ENCODE measurements at regions not wholly inside any gene's neighbourhood (a gene's known extent, or its start where the extent isn't known, plus 50 kb on each side); places are given as distances from the start of the nearest gene placed in this dataset.

DNA sequence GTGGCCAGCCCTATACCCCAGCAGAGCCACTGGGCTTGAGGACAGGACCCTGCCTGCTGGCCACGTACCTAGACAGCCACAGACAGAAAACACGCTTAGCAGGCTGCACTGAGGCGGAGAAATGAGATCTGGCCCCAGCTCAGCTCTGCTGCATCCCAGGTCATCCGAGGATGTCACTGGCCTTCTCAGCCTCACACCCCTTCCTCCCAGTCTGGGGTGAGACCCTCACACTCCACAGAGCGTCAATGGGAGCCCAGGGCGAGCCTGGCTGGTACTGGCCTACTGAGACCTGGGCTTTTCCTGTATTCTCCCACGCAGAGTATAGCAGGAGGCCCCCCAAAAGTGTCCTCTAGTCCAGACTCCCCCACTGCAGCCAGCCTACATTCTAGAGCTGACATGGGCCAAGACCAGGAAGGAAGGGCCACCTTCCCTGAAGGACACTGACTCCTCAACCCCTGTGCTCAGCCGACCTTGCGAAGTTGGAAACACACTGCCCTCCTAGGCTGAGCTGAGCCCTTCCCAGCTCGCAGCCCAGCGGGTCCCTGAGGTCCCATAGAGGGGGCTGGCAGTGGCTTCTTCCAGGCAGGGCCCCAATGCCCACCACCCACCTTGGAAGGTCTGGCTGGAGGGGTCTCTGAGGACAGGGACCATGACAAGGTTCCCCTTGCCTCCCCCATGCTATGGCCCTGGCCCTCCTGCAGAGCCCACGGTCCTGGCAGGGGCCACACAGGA, 65.9 kb upstream of the LINC01488 start:
- no peak for DNase-seq

DNA sequence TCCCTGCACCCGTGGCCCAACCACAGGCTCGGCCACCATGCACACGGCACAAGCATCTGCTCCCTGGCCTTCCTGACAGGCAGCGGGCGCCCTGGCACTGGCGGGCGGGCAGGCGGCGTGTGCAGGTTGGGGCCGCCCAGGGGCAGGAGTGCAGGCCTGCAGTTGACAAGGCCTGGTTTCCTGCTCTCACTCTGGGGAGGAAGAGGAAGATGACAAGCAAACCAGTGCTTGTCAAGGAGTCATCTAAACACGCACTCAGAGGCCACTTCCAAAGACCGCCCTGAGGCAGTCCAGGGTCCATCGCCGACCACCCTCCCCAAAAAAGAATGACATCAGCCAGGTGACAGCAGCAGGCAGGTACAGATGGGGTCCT, 65.3 kb upstream of the LINC01488 start:
- no peak for DNase-seq

DNA sequence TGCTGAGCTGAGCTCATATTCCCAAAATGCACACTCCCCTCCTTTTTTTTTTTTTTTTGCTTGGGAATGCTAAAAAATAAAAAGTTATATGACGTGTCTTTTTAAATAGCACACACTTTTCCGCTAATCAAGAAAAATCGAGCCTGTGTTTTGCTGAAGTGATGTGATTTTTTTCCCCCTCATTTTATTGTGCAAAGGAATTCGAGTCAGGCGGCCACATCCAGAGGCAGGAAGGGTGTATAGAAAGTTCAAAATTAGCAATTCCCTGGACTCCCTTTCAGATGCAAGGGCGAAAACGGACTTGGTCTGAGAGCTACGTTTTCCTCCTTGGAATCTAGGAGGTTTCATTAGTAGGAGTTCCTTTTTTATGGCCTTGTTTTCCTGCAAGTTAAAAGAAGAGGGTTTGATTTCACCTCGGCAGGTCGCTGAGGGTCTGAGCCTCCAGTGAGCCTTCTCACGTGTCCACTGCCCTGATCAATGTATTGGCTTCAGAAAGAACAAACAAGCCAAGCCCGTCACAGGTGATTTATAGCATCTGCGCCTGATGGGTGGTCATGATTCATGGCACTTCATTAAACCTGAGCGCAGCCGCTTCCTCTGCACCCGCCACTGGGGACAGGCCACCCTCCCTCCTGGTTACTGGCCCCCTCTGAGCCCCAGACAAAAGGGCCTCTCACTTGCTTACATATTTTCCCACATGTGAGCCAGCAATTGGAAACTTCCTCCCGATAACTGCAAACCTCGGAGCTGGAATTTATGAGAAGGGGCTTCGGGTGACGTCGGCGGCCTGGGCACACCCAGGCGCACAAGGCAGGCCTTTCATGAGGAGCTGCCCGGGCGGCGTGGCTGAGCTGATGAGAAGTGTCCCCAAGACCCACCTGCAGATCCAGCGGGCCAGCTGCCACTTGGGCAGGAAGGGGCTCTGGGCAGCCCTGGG, 64.4 kb upstream of the LINC01488 start:
- DNase-seq, result no peak

- no peak for DNase-seq
Measured at GRCh38 chr11:69417699-69418085, 63.8 kb upstream of the LINC01488 start.

GRCh38 chr11:69418576-69419296, 62.7 kb upstream of the LINC01488 start:
- no peak for DNase-seq

- no peak for DNase-seq
Measured at GRCh38 chr11:69419662-69420395, 61.6 kb upstream of the LINC01488 start.

GRCh38 chr11:69422645-69423044, 58.8 kb upstream of the LINC01488 start:
- no peak for DNase-seq

DNA sequence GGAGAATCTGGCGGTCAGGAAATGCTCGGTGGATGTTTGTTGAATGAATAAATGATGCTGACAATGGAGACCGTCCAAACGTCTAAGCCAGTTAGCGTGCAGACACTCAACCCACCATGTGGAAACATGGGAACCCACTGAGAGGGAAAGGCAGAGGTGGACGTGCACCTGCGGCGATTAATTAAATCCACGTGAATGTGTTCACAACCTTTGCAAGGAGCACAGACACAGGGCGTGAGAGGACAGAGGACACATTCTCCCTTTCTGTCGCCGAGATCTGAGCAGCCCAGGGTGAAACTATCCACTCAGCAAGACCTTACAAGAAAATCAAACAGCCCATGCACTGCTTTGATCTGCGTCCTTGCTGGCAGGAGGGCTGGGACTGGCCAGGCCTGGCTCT, 58.3 kb upstream of the LINC01488 start:
- no peak for DNase-seq

DNA sequence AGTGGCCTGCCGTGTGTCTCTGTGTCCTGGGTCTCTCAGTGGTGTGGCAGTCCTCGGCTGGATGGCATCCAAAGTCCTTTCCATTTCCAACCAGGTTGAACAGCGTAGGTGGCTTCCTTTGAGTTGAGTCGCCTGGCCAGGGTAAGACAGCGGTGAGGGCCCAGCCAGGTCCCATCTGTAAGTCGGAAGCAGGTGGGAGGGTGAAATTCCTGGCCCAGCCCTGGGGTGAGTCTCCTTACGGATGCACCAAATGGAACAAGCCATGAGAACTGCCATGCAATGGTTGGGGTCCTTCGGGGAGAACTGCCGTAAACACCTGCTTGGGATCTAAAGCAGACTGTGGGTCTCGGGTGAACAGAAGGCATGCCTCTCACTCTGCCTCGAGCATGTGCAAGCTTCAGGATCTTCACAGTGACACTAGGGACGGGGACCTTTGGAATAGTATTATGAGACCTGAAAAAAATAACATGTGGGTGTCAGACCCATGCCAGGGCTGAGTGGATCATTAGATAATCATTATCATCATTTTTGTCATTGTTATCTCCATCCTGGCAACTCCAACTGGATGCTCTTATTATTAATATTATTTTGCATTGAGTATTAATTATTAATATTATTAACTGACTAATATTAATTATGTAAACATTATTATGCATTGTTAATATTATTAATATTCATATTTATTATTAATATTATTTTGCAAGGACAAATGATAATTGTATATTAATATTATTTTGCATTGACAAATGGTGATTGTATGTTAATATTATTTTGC, 57.7 kb upstream of the LINC01488 start:
- no peak for DNase-seq

DNA sequence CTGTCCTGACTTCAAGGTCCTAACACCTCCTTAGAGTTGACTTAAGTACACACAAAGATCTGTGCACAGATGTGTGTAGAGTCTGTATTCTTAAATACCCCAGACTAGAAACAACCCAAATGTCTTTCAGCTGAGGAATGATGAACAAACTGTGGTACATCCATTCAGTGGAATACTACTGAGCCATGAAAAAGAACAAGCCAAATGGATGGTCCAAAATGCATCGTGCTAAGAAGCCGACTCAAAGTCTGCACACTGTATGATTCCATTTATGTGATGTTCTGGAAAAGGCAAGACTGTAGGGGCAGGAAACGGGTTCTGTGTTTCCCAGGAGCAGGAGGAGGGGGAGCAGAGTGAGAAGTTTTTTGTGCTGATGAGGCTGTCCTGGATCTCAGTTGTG, 56.7 kb upstream of the LINC01488 start:
- no peak for DNase-seq

DNA sequence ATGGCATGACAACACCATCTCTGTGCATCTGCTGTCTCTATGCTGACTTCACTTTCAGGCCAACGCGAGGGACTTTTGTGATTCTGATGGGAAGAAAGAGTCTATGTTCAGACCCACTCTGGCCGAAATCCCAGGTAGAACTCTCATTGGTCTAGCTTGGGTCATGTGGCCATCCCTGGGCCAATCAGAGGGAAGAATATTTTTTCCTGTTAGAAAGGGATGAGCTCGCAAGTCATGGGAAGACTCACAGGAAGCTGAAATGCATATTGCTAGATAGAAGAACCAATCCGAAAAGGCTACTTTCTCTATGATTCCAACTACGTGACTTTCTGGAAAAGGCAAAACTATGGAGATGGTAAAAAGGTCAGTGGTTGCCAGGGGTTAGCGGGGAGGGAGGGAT, 56.0 kb upstream of the LINC01488 start:
- DNase-seq, result no peak

DNA sequence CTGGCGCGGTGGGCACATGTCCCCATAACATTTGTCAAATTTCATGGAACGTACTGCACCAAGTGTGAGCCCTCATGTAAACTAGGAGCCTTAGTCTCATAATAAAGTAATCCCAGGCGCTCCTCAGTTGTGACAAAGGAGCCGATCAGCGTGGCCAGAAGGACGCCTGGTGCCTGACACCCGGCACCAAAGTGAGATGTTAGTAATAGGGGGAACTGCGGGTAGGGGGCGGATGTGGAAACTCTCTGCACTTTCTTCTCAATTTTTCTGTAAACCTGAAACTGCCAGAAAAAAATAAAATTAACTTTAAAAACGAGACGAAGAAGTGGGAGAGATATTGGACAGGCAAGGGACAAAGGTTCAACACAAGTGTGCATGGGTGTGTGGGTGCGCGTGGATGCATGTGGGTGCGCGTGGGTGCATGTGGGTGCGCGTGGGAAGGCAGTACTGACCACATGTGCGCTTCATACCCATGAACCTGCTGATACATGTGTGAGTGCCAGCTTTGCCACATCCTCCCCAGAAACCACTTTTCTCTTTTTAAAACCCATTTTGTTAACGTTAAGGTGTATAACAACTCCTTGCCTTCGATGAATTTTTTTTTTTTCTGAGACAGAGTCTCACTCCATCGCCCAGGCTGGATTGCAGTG, 55.4 kb upstream of the LINC01488 start:
- no peak for DNase-seq

DNA sequence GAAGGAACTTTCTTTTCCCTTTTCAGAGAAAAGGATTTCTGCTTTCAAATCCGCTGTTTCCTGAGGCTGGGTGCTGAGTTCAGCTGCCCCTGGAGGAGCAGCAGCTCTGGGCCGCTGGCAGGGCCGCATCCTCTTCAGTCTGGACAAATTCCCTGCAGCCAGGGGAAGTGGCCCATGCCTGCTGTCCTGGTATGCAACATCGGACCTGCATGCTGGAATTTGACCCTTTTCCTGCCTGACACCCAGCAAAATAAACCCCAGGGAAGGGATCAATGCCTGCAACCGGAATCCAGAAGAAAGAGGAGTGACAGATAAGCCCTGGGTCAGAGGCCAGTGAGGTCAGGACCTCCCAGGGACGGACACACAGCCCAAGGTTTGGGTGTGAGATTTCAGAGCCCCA, 54.1 kb upstream of the LINC01488 start:
- DNase-seq, result peak; percentile 13

DNA sequence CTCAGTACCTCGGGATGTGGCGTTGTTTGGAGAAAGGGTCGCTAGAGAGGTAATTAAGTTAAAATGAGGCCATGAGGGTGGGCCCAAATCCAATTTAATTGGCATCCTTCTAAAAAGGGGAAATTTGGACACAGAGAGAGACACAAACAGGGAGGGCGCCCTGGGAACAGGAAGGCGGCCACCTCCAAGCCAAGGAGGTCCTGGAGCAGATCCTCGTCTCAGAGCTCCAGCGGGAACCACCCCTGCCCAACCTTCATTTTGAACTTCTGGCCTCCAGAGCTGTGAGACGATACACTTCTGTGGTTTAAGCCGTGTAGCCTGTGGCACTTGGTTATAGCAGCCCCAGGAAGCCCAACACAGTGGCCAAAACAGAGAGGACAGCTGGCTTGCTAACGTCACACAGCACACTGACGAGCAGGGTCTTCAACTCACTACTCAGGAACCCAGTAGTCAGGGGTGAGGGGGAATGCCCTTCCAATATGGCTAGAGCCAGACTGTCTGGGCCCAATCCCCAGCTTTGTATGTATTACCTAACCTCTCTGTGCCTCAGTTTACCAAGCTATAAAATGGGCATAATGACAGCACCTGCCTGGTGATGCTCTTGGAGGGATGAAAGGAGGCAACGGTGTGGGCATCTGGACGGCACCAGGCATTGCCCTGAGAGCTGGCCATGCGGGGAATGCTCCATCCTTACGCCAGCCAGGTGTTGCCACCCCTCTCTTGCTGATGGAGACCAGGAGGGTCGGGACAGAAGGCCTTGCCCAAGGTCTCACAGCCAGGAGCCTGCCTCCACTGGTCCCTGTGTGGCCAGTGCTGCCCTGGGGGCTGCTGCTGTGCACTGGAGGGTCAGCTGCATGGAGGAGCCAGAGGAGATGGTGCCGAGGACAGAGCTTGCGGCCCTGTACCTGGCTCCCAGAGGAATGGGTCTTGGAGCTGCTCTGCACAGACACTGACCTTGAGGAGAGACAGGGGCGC, 53.3 kb upstream of the LINC01488 start:
- DNase-seq, result no peak

DNA sequence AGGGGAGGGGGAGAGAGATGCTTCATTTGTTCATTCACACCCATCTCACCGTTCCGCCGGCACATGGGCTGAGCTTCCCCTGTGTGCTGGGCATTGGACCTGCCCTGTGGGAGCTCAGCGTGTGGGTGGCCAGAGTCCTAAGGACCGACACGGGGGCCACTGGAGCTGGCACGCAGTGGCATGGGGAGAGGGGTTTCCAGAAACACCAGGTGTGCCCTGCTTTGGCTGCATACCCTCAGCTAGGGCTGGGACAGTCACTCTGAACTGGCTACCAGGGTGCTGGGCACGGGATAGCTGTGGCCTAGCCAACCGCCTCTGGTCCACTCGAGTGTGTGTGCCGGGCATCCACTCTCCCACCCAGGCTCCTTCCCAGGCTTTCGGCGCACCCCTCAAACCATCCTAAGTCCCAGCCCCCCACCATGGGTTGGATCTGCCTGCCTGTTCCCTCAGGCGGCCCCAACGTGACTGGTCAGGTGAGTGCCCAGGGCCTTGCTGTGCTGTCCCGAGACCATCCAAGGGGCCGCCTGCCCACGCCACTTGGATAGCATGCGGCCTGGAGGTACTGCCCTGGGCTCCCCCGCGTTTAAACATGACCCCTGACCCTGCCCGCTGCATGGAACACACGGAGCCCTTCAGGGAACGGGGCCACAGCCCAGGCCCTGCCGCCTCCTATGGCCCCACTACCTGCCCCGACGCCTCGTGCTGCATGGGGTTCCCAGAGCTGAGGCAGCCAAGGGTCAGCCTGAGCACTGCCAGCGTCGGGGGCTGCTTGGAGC, 51.6 kb upstream of the LINC01488 start:
- no peak for DNase-seq

DNA sequence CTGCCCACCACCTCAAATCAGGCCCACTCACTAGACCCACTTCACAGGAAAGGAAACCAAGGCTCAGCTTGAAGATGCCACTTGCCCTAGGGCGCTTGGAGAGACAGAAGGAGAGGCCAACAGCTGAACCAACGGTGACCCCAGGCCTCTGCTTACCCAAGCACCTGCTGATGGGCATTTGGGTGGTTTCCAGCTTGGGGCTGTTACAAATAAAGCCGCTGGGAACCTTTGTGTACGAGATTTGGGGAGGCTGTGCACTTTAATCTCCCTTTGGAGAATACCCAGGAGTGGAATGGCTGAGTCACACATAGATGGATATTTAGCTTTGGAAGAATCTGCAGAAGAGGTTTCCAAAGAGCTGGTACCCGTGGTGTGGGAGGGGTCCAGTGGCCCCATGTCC, 50.9 kb upstream of the LINC01488 start:
- no peak for DNase-seq

DNA sequence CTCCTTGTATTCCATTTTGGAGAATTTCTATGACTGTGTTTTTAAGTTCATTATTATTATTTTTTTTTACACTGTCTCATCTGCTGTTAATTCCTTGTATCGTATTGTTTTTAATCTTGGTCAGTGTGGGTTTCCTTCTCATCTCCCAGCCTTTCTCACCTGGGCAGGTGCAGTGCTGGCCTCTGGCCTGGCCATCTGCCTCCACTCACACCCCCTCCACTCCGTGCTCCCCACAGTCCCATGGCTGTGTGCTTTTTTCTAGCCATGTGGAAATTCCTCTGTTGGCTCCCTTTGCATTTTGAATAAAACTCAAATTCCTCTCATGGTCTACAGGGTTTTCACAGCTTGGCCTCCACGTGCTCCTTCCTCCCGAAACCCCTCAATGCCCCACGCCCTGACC, 50.3 kb upstream of the LINC01488 start:
- DNase-seq, result no peak
